ENCODE measurements at regions not wholly inside any gene's neighbourhood (a gene's known extent, or its start where the extent isn't known, plus 50 kb on each side); places are given as distances from the start of the nearest gene placed in this dataset.

GRCh38 chr3:182183716-182184430, 472.1 kb downstream of the SOX2 start:
- intact Hi-C loops (cut with micrococcal nuclease; ENCODE audit: unreplicated experiment): loop anchor here (2.0 kb wide), 1 partner anchor 19 kb away; no protein-coding TSS in a partner anchor
- ChIA-PET CTCF (no interaction called here), POLR2A (ENCODE audit: unreplicated experiment) (no interaction called here)
- peaks cover 16% of the 10 kb centered on the region; the same call in 1 of the 2 replicates for H3K4me1 ChIP-seq (replicated peaks; ENCODE audit: insufficient read depth)
- no peaks in the 10 kb centered on the region for H3K9me2 ChIP-seq (ENCODE audit: insufficient read depth)
- H2AFZ ChIP-seq: no peak overlapping the region
- H3K27ac ChIP-seq: no peak overlapping the region
- no peak overlapping the region for H3K4me3 ChIP-seq
- H3K79me2 ChIP-seq (ENCODE audit: low read depth): no peaks in the 10 kb centered on the region
- H3K36me3 ChIP-seq (ENCODE audit: low read depth): no peaks in the 10 kb centered on the region
- peak in 1 of 2 experiments; percentile 66 for DNase-seq
- no peak overlapping the region for H3K4me2 ChIP-seq
- H3F3A ChIP-seq (ENCODE audit: insufficient read depth, low read depth): no peaks in the 10 kb centered on the region; the same call in 1 of the 2 replicates
- no peaks in the 10 kb centered on the region for H3K9me3 ChIP-seq (ENCODE audit: insufficient read depth, low read depth)
- no TSS peak for BruUV-seq (replicated peaks)
- TF ChIP-seq, protein P1, sequence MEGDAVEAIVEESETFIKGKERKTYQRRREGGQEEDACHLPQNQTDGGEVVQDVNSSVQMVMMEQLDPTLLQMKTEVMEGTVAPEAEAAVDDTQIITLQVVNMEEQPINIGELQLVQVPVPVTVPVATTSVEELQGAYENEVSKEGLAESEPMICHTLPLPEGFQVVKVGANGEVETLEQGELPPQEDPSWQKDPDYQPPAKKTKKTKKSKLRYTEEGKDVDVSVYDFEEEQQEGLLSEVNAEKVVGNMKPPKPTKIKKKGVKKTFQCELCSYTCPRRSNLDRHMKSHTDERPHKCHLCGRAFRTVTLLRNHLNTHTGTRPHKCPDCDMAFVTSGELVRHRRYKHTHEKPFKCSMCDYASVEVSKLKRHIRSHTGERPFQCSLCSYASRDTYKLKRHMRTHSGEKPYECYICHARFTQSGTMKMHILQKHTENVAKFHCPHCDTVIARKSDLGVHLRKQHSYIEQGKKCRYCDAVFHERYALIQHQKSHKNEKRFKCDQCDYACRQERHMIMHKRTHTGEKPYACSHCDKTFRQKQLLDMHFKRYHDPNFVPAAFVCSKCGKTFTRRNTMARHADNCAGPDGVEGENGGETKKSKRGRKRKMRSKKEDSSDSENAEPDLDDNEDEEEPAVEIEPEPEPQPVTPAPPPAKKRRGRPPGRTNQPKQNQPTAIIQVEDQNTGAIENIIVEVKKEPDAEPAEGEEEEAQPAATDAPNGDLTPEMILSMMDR (conservative IDR thresholded peaks at IDR 0.05): no peak
- TF ChIP-seq EZH2 (IDR thresholded peaks at IDR 0.05; ENCODE audit: low read depth): no peak
- no peaks in the 10 kb centered on the region for H4K20me1 ChIP-seq (ENCODE audit: insufficient read depth)
- no peaks in the 10 kb centered on the region for H3K27me3 ChIP-seq (ENCODE audit: insufficient read depth, low read depth)

DNA sequence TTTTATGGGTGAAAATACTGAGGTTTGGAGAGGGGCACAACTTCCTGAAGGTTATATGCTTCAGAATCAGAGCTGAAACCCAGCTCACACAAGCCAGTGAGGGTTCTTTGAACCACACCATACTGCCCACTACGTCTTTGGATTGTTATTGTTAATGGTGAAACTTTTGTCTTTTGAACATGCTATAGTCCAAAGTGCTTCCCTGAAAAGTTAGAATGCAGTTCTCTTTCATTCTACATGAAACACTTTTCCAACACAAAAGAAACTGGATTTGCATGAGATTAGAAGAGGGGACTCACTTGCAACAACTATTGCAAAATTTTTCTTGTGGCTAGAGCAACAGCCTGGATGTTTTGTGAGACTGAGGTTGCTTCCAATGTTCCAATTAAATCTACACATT, 473.6 kb downstream of the SOX2 start:
- H3K9me3 ChIP-seq (ENCODE audit: insufficient read depth, low read depth): no peaks in the 10 kb centered on the region
- intact Hi-C loops (cut with micrococcal nuclease; ENCODE audit: unreplicated experiment): no loop called here
- H3K4me2 ChIP-seq: no peak overlapping the region
- no peak overlapping the region for H2AFZ ChIP-seq
- H3K9me2 ChIP-seq (ENCODE audit: insufficient read depth): no peaks in the 10 kb centered on the region
- H3F3A ChIP-seq (ENCODE audit: insufficient read depth, low read depth): no peaks in the 10 kb centered on the region; the same call in 1 of the 2 replicates
- H3K27ac ChIP-seq: no peak overlapping the region
- POLR2A ChIA-PET (ENCODE audit: unreplicated experiment): no interaction called here
- no peaks in the 10 kb centered on the region for H3K36me3 ChIP-seq (ENCODE audit: low read depth)
- BruUV-seq (replicated peaks): no TSS peak
- H3K27me3 ChIP-seq (ENCODE audit: insufficient read depth, low read depth): no peaks in the 10 kb centered on the region
- CTCF ChIA-PET: no interaction called here
- peaks cover 5% of the 10 kb centered on the region; the same call in 1 of the 2 replicates for H3K4me1 ChIP-seq (replicated peaks; ENCODE audit: insufficient read depth)
- TF ChIP-seq, protein P1 (conservative IDR thresholded peaks at IDR 0.05): no peak
- no peak for TF ChIP-seq EZH2 (IDR thresholded peaks at IDR 0.05; ENCODE audit: low read depth)
- H3K79me2 ChIP-seq (ENCODE audit: low read depth): no peaks in the 10 kb centered on the region
- DNase-seq: no peak
- H4K20me1 ChIP-seq (ENCODE audit: insufficient read depth): no peaks in the 10 kb centered on the region
- no peak overlapping the region for H3K4me3 ChIP-seq

GRCh38 chr3:182190056-182190455, 478.3 kb downstream of the SOX2 start:
- CTCF ChIA-PET: no interaction called here
- no TSS peak for BruUV-seq (replicated peaks)
- H3K36me3 ChIP-seq (ENCODE audit: low read depth): no peaks in the 10 kb centered on the region

More at GRCh38 chr3:182190056-182190455, 478.3 kb downstream of the SOX2 start:
- H3K4me1 ChIP-seq (replicated peaks; ENCODE audit: insufficient read depth): no peaks in the 10 kb centered on the region
- H3K79me2 ChIP-seq (ENCODE audit: low read depth): no peaks in the 10 kb centered on the region
- POLR2A ChIA-PET (ENCODE audit: unreplicated experiment): no interaction called here
- H4K20me1 ChIP-seq (ENCODE audit: insufficient read depth): no peaks in the 10 kb centered on the region
- H3K4me3 ChIP-seq: no peak overlapping the region
- H3F3A ChIP-seq (ENCODE audit: insufficient read depth, low read depth): no peaks in the 10 kb centered on the region
- no peaks in the 10 kb centered on the region for H3K9me2 ChIP-seq (ENCODE audit: insufficient read depth)
- intact Hi-C loops (cut with micrococcal nuclease; ENCODE audit: unreplicated experiment): no loop called here
- no peak overlapping the region for H2AFZ ChIP-seq
- H3K27ac ChIP-seq: no peak overlapping the region
- H3K27me3 ChIP-seq (ENCODE audit: insufficient read depth, low read depth): no peaks in the 10 kb centered on the region
- no peak for DNase-seq
- no peak overlapping the region for H3K4me2 ChIP-seq
- no peak for TF ChIP-seq EZH2 (IDR thresholded peaks at IDR 0.05; ENCODE audit: low read depth)
- TF ChIP-seq, protein P1 (conservative IDR thresholded peaks at IDR 0.05): no peak
- no peaks in the 10 kb centered on the region for H3K9me3 ChIP-seq (ENCODE audit: insufficient read depth, low read depth)

Data from PC-9 (cell line).